DOHH2 (cell line): ENCODE measurements at regions not wholly inside any gene's neighbourhood (a gene's known extent, or its start where the extent isn't known, plus 50 kb on each side); places are given as distances from the start of the nearest gene placed in this dataset.

Experiments used
- EZH2phosphoT487 ChIP-seq: fragments of 200-600 bp; sonication (generic); IDR thresholded peaks from 2 replicates; pipeline ENCODE4 v1.6.1; 2017; ENCODE audit warnings: borderline replicate concordance, mild to moderate bottlenecking, antibody characterized with exemption, low read length, moderate library complexity, mixed read lengths
- TF ChIP-seq, protein P1 (sequence below): fragments of 200-600 bp; sonication (generic); IDR thresholded peaks from one replicate; pipeline ENCODE4 v1.5.1; 2014; ENCODE audit warnings: antibody characterized with exemption, mild to moderate bottlenecking, low read depth, low read length; ENCODE audit not compliant: poor library complexity, severe bottlenecking

DNA sequence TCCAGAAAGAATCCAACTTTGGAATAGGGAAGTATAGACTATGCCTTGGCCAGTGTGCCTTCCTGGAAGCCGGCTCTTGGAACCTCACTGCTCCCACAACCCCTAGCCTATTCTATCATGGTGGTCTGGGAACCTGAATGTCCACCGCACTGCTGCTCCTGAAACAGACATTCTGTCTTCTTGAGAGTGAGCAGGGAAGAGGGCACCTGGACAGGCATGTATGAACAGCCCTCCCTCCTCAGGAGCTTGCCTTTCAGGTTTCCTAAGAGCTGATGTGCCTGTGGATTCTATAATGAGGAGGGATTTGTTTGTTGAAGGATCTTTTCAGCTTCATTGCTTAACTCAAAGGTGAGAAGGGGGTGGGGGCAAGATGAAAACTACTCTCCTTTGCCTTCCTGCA is 55.1 kb upstream of the XPA start:
- TF ChIP-seq, protein P1, sequence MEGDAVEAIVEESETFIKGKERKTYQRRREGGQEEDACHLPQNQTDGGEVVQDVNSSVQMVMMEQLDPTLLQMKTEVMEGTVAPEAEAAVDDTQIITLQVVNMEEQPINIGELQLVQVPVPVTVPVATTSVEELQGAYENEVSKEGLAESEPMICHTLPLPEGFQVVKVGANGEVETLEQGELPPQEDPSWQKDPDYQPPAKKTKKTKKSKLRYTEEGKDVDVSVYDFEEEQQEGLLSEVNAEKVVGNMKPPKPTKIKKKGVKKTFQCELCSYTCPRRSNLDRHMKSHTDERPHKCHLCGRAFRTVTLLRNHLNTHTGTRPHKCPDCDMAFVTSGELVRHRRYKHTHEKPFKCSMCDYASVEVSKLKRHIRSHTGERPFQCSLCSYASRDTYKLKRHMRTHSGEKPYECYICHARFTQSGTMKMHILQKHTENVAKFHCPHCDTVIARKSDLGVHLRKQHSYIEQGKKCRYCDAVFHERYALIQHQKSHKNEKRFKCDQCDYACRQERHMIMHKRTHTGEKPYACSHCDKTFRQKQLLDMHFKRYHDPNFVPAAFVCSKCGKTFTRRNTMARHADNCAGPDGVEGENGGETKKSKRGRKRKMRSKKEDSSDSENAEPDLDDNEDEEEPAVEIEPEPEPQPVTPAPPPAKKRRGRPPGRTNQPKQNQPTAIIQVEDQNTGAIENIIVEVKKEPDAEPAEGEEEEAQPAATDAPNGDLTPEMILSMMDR: no peak
- no peak for TF ChIP-seq EZH2phosphoT487
